Endothelial cell of umbilical vein (primary cell): ENCODE measurements at regions not wholly inside any gene's neighbourhood (a gene's known extent, or its start where the extent isn't known, plus 50 kb on each side); places are given as distances from the start of the nearest gene placed in this dataset.

ENCODE experiments used
- BruUV-seq: library from RNA; stranded (reverse); fragments of 400-500 nt; replicated peaks from 2 replicates; lab custom pipeline; 2021; lab: Mats Ljungman, UMichigan
- CTCF ChIA-PET: fragments of 300-600, 350-600 bp; sonication (Branson Sonifier 250); formaldehyde crosslinking; loops from one replicate; lab custom pipeline; 2021; ENCODE audit warnings: antibody characterized with exemption, inconsistent platforms; lab: Charles Lee
- POLR2A ChIA-PET: fragments of 300-600, 350-600 bp; sonication (Branson Sonifier 250); formaldehyde crosslinking; loops from one replicate; lab custom pipeline; 2021; ENCODE audit warnings: antibody characterized with exemption, inconsistent platforms; lab: Charles Lee
- DNase-seq: peaks from one replicate; pipeline ENCODE4 v3.0.0-alpha.2; 2011; ENCODE audit warnings: low read depth, low spot score
- FAIRE-seq: peaks from 2 replicates; lab custom pipeline; 2011; peaks lifted over from hg19 to GRCh38; lab: Jason Lieb, UNC
- H2AFZ ChIP-seq: 2 replicates; pipeline ENCODE4 v1.6.0; 2012; ENCODE audit warnings: low read depth, low read length, control low read depth, inconsistent platforms
- H3K27ac ChIP-seq: 2 replicates; pipeline ENCODE4 v1.5.1; 2011; ENCODE audit warnings: low read depth, mild to moderate bottlenecking, control low read depth, low read length, moderate library complexity; ENCODE audit not compliant: insufficient read depth
- H3K27me3 ChIP-seq, 2 experiments: 2 replicates each; pipeline versions ENCODE4 v1.6.0 to v1.6.1; 2011; ENCODE audit warnings: low read length in 2 of 2, mixed read lengths in 1 of 2; ENCODE audit not compliant: control insufficient read depth in 2 of 2, insufficient read depth in 2 of 2
- H3K36me3 ChIP-seq, 2 experiments: 2 replicates in 1 of 2; 3 replicates in 1 of 2; pipeline ENCODE4 v1.5.1; 2011; ENCODE audit warnings: low read length in 2 of 2, mild to moderate bottlenecking in 1 of 2, moderate library complexity in 1 of 2; ENCODE audit not compliant: control insufficient read depth in 2 of 2, insufficient read depth in 2 of 2; ENCODE audit errors: extremely low read depth in 1 of 2
- H3K4me1 ChIP-seq: 3 replicates; pipeline ENCODE4 v1.5.1; 2011; ENCODE audit warnings: mild to moderate bottlenecking, low read length; ENCODE audit not compliant: control insufficient read depth, insufficient read depth; ENCODE audit errors: extremely low read depth
- H3K4me2 ChIP-seq: 2 replicates; pipeline ENCODE4 v1.6.1; 2011; ENCODE audit warnings: low read length, control low read depth, mixed read lengths; ENCODE audit not compliant: insufficient read depth
- H3K4me3 ChIP-seq, 3 experiments: fragments of 200-600 bp in 1 of 3; sonication (generic), shearing (Covaris generic) in 1 of 3; replicated peaks in 1 of 3; 2 replicates each; pipeline ENCODE4 v1.5.1; 2011 to 2016; ENCODE audit warnings: control low read depth in 3 of 3, low read length in 3 of 3, mild to moderate bottlenecking in 2 of 3, inconsistent platforms in 1 of 3, low read depth in 1 of 3, moderate library complexity in 1 of 3; ENCODE audit not compliant: insufficient read depth in 1 of 3
- H3K79me2 ChIP-seq: 2 replicates; pipeline ENCODE4 v1.6.0; 2012; ENCODE audit warnings: low read length, inconsistent platforms; ENCODE audit not compliant: control insufficient read depth, insufficient read depth
- H3K9ac ChIP-seq: replicated peaks from 2 replicates; pipeline ENCODE3; 2011; ENCODE audit warnings: low read length, control low read depth; ENCODE audit not compliant: insufficient read depth; ENCODE audit errors: extremely low read depth
- H3K9me1 ChIP-seq: replicated peaks from 3 replicates; pipeline ENCODE4 v1.6.0; 2011; ENCODE audit warnings: mild to moderate bottlenecking, low read length; ENCODE audit not compliant: control insufficient read depth, insufficient read depth; ENCODE audit errors: extremely low read depth
- H3K9me3 ChIP-seq: replicated peaks from 2 replicates; pipeline ENCODE4 v1.5.1; 2012; ENCODE audit warnings: low read length, inconsistent platforms; ENCODE audit not compliant: control insufficient read depth, insufficient read depth
- H4K20me1 ChIP-seq: replicated peaks from 2 replicates; pipeline ENCODE3; 2011; ENCODE audit warnings: mild to moderate bottlenecking, low read length; ENCODE audit not compliant: control insufficient read depth, insufficient read depth; ENCODE audit errors: extremely low read depth
- CTCF ChIP-seq, 2 donors: IDR thresholded peaks; 1 replicate in 1 of 2; 2 replicates in 1 of 2; pipeline ENCODE4 v1.5.1; 2011; ENCODE audit warnings: low read length in 2 of 2, mild to moderate bottlenecking in 2 of 2, moderate library complexity in 2 of 2, control low read depth in 1 of 2, inconsistent platforms in 1 of 2, low read depth in 1 of 2; ENCODE audit not compliant: insufficient read depth in 1 of 2; ENCODE audit errors: extremely low read depth in 1 of 2
- EZH2 ChIP-seq: IDR thresholded peaks from 2 replicates; pipeline ENCODE4 v1.6.1; 2012; ENCODE audit warnings: borderline replicate concordance, low read depth, mild to moderate bottlenecking, moderate library complexity, low read length, inconsistent platforms; ENCODE audit not compliant: severe bottlenecking
- FOS ChIP-seq: IDR thresholded peaks from 2 replicates; pipeline ENCODE4 v1.6.1; 2011; ENCODE audit warnings: mild to moderate bottlenecking, low read length, moderate library complexity, borderline replicate concordance; ENCODE audit not compliant: insufficient read depth
- GATA2 ChIP-seq: IDR thresholded peaks from 2 replicates; pipeline ENCODE4 v1.7.0; 2011; ENCODE audit warnings: low read depth, mild to moderate bottlenecking, moderate library complexity, mixed read lengths, low read length; ENCODE audit not compliant: insufficient read length, insufficient read depth
- JUN ChIP-seq: IDR thresholded peaks from 2 replicates; pipeline ENCODE4 v1.6.1; 2011; ENCODE audit warnings: borderline replicate concordance, low read depth; ENCODE audit not compliant: insufficient read length, insufficient read depth
- MAX ChIP-seq: IDR thresholded peaks from 2 replicates; pipeline ENCODE4 v1.6.1; 2011; ENCODE audit not compliant: insufficient read depth, insufficient read length
- MYC ChIP-seq: IDR thresholded peaks from one replicate; pipeline ENCODE4 v1.6.1; 2011; ENCODE audit warnings: mild to moderate bottlenecking, low read depth, low read length
- POLR2A ChIP-seq: IDR thresholded peaks from 2 replicates; pipeline ENCODE4 v1.6.1; 2012; ENCODE audit warnings: low read depth, mild to moderate bottlenecking, control low read depth, low read length
- POLR2AphosphoS5 ChIP-seq: IDR thresholded peaks from 2 replicates; pipeline ENCODE4 v1.6.1; 2012; ENCODE audit warnings: low read depth, mild to moderate bottlenecking, control low read depth, low read length, moderate library complexity; ENCODE audit not compliant: insufficient read depth
- dilution Hi-C: fragments of 300-500 bp; cut with MboI; formaldehyde crosslinking; loops from one replicate; pipeline ENCODE4 v1.15.0; 2019; ENCODE audit warnings: low sequenced_read_pairs; ENCODE audit not compliant: extremely low pct_ligation_motif_present
- intact Hi-C: fragments of 100-400 bp; cut with micrococcal nuclease; formaldehyde crosslinking; loops from one replicate; pipeline ENCODE4 v1.10.0; 2022

DNA sequence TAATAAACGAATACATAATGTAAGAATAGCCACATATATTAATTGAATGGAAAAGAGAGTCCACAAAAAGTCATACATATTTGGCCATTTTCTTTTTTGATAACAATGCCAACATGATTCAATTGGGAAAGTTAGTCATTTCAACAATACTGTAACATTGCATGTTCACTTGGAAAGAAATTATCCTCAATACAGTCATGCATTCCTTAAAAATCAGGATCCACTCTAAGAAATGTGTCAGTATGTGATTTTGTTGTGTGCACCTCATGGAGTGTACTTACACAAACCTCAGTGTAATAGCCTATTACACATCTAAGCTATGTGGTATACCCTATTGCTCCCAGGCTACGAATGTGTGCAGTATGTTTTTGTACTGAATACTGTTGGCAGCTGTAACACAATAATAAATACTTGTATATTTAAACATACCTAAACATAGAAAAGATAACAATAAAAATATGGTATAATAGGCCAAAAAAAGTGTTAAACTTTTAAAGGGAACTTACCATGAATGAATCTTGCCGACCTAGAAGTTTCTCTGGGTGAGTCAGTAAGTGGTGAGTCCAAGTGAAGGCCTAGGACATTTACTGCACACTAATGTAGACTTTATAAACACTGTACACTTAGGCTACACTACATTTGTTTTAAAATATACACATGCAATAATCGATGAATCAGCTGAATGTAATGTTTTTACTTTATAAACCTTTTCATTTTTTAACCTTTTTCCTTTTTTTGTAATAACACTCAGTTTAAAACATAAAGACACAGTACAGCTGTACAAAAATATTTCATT lies 806.8 kb downstream of the PCDH18 start:
- Histone ChIP-seq H3K4me3 (no peak overlapping the region), H3K36me3 (no peaks in the 10 kb centered on the region), H3K27me3 (no peaks in the 10 kb centered on the region), H3K9me3 (no peaks in the 10 kb centered on the region), H3K9ac (no peak overlapping the region), H3K9me1 (no peaks in the 10 kb centered on the region), H3K4me2 (no peak overlapping the region), H3K4me1 (no peaks in the 10 kb centered on the region), H4K20me1 (no peaks in the 10 kb centered on the region), H3K79me2 (no peaks in the 10 kb centered on the region), H2AFZ (no peak overlapping the region), H3K27ac (no peak overlapping the region)
- TF ChIP-seq MYC (no peak), POLR2AphosphoS5 (no peak), POLR2A (no peak), FOS (no peak), MAX (no peak)
- ChIA-PET CTCF (no interaction called here), POLR2A (no interaction called here)
- DNase-seq (no peak), FAIRE-seq (no peak)
- intact Hi-C loops (no loop called here), dilution Hi-C loops (no loop called here)
- no TSS peak for BruUV-seq

DNA sequence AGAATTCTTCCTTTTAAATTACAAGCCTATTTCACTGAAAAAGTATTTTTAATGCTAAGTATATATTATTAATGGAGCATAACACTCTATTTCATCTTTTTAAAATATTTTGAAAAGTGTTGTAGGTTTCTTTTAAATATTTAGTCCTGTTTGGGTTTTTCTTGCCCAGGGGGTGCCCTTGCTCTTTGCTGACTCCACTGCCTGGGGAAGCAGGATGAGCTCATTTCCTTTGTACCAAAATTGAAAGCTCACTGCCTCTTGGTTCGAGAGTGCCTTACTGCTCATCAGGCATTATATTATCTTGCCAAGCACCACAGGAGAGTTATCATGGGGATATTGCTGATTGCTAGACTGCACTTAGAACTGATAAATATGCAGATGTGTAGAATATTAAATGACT lies 819.2 kb downstream of the PCDH18 start:
- CTCF ChIA-PET = interaction anchor here (0.6 to 4.9 kb wide), 15 partner anchors 9 to 151 kb away, joined by 3 to 104 read pairs (median 4); no protein-coding TSS in a partner anchor
- dilution Hi-C loops = no loop called here
- Histone ChIP-seq H3K36me3 (no peaks in the 10 kb centered on the region), H3K9ac (no peak overlapping the region), H3K79me2 (no peaks in the 10 kb centered on the region), H3K27me3 (no peaks in the 10 kb centered on the region), H3K27ac (no peak overlapping the region), H3K4me2 (peak overlapping the region; percentile 70), H4K20me1 (no peaks in the 10 kb centered on the region), H3K4me3 (no peak overlapping the region), H2AFZ (no peak overlapping the region), H3K9me3 (no peaks in the 10 kb centered on the region), H3K4me1 (no peaks in the 10 kb centered on the region), H3K9me1 (no peaks in the 10 kb centered on the region)
- peak; percentile 58 for DNase-seq
- POLR2A ChIA-PET = interaction anchor here (1.0 to 1.4 kb wide), 2 partner anchors 9 to 151 kb away, joined by 3 read pairs; no protein-coding TSS in a partner anchor
- intact Hi-C loops = loop anchor here (1.0 kb wide), 1 partner anchor 151 kb away; no protein-coding TSS in a partner anchor
- FAIRE-seq = peak; percentile 55
- no peak for TF ChIP-seq MYC
- peak; percentile 43 for TF ChIP-seq FOS
- TF ChIP-seq GATA2 = no peak
- TF ChIP-seq POLR2AphosphoS5 = no peak
- TF ChIP-seq EZH2 = no peak
- no peak for TF ChIP-seq CTCF (IDR thresholded peaks at IDR 0.05; ENCODE audit: extremely low read depth in 1 of 2, insufficient read depth in 1 of 2, low read depth in 1 of 2, low read length in 2 of 2)
- peak; percentile 51 for TF ChIP-seq JUN
- BruUV-seq = no TSS peak
